CD4-positive, alpha-beta T cell (primary cell): ENCODE measurements at regions not wholly inside any gene's neighbourhood (a gene's known extent, or its start where the extent isn't known, plus 50 kb on each side); places are given as distances from the start of the nearest gene placed in this dataset.
A peak's percentile ranks its signal among the peaks of the same experiment; 100 is the strongest.

Source experiments
- ATAC-seq: fragments of 200-7000 bp; cut with Tn5 transposase; one replicate; pipeline ENCODE4 v1.10.0; 2022; ENCODE audit warnings: mild to moderate bottlenecking; ENCODE audit not compliant: poor library complexity
- CTCF ChIA-PET: fragments of 350-600 bp; sonication (Branson Sonifier 250); formaldehyde crosslinking; loops from one replicate; lab custom pipeline; 2021; ENCODE audit warnings: antibody characterized with exemption, inconsistent platforms; lab: Charles Lee
- POLR2A ChIA-PET: fragments of 350-600 bp; sonication (Branson Sonifier 250); formaldehyde crosslinking; loops from one replicate; lab custom pipeline; 2021; ENCODE audit warnings: antibody characterized with exemption, inconsistent platforms; lab: Charles Lee
- DNase-seq, 14 experiments: peaks; one replicate each; pipeline ENCODE4 v3.0.0-alpha.2; 2013 to 2020; ENCODE audit warnings: mixed read lengths in 2 of 14
- H3K27ac ChIP-seq, 2 donors: one replicate each; pipeline versions ENCODE4 v1.5.1 to v1.7.0; 2013; ENCODE audit warnings: low read length in 2 of 2, low read depth in 1 of 2, mild to moderate bottlenecking in 1 of 2
- H3K27me3 ChIP-seq, 2 experiments: 1 replicate in 1 of 2; 2 replicates in 1 of 2; pipeline versions ENCODE4 v1.6.1 to v1.7.0; 2013; ENCODE audit warnings: low read length in 2 of 2, control low read depth in 1 of 2, mild to moderate bottlenecking in 1 of 2, moderate library complexity in 1 of 2; ENCODE audit not compliant: insufficient read depth in 2 of 2, control insufficient read depth in 1 of 2
- H3K36me3 ChIP-seq: one replicate; pipeline ENCODE4 v1.6.1; 2013; ENCODE audit warnings: low read length, control low read depth; ENCODE audit not compliant: insufficient read depth
- H3K4me1 ChIP-seq: one replicate; pipeline ENCODE4 v1.6.1; 2013; ENCODE audit warnings: low read length, control low read depth; ENCODE audit not compliant: insufficient read depth
- H3K4me3 ChIP-seq: one replicate; pipeline ENCODE4 v1.5.1; 2013; ENCODE audit warnings: mild to moderate bottlenecking, low read length, moderate library complexity
- H3K9me3 ChIP-seq, 2 experiments: 1 replicate in 1 of 2; 2 replicates in 1 of 2; pipeline versions ENCODE4 v1.6.1 to v1.7.0; 2013; ENCODE audit warnings: low read length in 2 of 2, mild to moderate bottlenecking in 2 of 2, control low read depth in 1 of 2, moderate library complexity in 1 of 2; ENCODE audit not compliant: control insufficient read depth in 1 of 2, insufficient read depth in 1 of 2
- H3K27ac Mint-ChIP-seq: one replicate; pipeline ENCODE4 v1.8.0; 2020; ENCODE audit warnings: mixed read lengths
- H3K27me3 Mint-ChIP-seq: one replicate; pipeline ENCODE4 v1.8.0; 2021; ENCODE audit warnings: mixed read lengths
- H3K36me3 Mint-ChIP-seq: one replicate; pipeline ENCODE4 v1.8.0; 2021; ENCODE audit warnings: low read depth, mixed read lengths
- H3K4me1 Mint-ChIP-seq: one replicate; pipeline ENCODE4 v1.8.0; 2021; ENCODE audit warnings: low read depth, mixed read lengths
- H3K4me3 Mint-ChIP-seq: one replicate; pipeline ENCODE4 v1.8.0; 2020; ENCODE audit warnings: mild to moderate bottlenecking, mixed read lengths
- H3K9me3 Mint-ChIP-seq: one replicate; pipeline ENCODE4 v1.8.0; 2020; ENCODE audit warnings: mixed read lengths
- intact Hi-C, 2 experiments: fragments of 100-400 bp; cut with DNase I in 1 of 2; cut with micrococcal nuclease in 1 of 2; formaldehyde crosslinking; loops; one replicate each; pipeline versions ENCODE4 v1.15.1 to v1.9.0; 2023 to 2025; cut with DNase I, micrococcal nuclease
- TF ChIP-seq, protein P1 (sequence below): fragments of 200-600 bp; IDR thresholded peaks from one replicate; pipeline ENCODE4 v1.8.0; 2022; ENCODE audit warnings: antibody characterized with exemption, mild to moderate bottlenecking

DNA sequence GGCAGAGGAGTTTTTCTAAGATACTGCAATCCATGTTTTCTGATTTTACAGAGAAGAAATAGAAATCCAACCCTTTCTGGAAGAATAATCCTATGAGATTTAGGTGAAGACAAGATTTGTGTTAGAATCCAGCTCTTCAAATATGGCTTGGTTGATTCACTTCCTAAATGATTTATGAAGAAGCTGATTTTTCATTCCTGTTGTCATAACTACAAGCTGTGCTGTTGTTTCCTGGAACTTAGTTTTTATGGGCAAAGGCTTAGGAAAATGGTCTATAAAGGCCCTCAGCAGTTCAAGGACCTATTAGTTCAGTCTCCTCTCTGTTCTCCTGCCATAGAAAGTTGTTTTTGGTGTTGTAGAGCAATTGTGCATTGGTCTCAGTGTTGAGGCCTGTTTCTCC lies 174.2 kb upstream of the FAM20A start:
- Histone ChIP-seq H3K36me3 (no peaks in the 10 kb centered on the region), H3K27ac (no peak overlapping the region), H3K9me3 (no peaks in the 10 kb centered on the region), H3K4me3 (no peak overlapping the region), H3K4me1 (no peaks in the 10 kb centered on the region), H3K27me3 (no peaks in the 10 kb centered on the region)
- ATAC-seq (no peak), DNase-seq (no peak)
- Mint-ChIP-seq H3K36me3 (no peaks in the 10 kb centered on the region), H3K4me1 (no peaks in the 10 kb centered on the region), H3K27me3 (peaks cover 8% of the 10 kb centered on the region), H3K9me3 (no peaks in the 10 kb centered on the region), H3K27ac (no peak overlapping the region), H3K4me3 (no peak overlapping the region)
- TF ChIP-seq, protein P1, sequence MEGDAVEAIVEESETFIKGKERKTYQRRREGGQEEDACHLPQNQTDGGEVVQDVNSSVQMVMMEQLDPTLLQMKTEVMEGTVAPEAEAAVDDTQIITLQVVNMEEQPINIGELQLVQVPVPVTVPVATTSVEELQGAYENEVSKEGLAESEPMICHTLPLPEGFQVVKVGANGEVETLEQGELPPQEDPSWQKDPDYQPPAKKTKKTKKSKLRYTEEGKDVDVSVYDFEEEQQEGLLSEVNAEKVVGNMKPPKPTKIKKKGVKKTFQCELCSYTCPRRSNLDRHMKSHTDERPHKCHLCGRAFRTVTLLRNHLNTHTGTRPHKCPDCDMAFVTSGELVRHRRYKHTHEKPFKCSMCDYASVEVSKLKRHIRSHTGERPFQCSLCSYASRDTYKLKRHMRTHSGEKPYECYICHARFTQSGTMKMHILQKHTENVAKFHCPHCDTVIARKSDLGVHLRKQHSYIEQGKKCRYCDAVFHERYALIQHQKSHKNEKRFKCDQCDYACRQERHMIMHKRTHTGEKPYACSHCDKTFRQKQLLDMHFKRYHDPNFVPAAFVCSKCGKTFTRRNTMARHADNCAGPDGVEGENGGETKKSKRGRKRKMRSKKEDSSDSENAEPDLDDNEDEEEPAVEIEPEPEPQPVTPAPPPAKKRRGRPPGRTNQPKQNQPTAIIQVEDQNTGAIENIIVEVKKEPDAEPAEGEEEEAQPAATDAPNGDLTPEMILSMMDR, result no peak
- CTCF ChIA-PET, result no interaction called here
- POLR2A ChIA-PET, result no interaction called here
- intact Hi-C loops, result loop anchor here (10.0 kb wide), 1 partner anchor 619 kb away; no protein-coding TSS in a partner anchor

DNA sequence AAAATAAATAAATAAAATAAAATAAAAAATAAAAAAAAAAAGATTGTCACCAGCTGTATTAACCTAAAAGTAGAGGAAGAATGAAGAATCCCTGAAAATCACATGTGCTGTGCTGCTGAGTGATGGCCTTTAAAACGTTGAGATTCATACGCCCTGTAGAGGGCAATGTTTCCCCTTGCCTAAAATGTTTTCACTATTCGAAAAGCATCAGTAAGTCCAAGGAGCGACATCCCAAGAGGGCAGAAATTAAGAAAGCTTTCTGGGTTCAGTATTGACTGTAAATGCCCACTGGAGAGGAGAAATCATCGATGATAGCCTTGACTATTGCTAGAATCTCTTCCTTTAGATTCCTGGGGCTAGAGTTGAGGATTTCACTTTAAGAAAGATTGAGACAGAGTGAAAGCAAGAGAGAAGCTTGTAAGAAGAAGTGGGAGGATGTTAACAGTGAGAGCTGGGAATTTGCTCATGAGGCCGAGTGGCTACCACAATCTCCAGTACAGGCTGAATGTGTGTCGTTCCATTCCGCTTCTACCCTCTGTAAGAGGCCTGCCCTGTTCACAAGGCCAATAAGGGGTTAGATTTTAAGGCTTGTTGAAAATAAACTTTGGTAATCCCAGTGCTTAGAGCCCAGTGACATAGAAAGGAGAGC lies 170.8 kb upstream of the FAM20A start:
- ATAC-seq (no peak), DNase-seq (peak in 3 of 14 experiments; percentile 20 to 50 (median 43))
- no peaks in the 10 kb centered on the region for H3K36me3 Mint-ChIP-seq
- no peaks in the 10 kb centered on the region for H3K4me1 ChIP-seq
- ChIA-PET CTCF (no interaction called here), POLR2A (no interaction called here)
- no peaks in the 10 kb centered on the region for H3K4me1 Mint-ChIP-seq
- intact Hi-C loops, result loop anchor here (10.0 kb wide), 1 partner anchor 623 kb away; no protein-coding TSS in a partner anchor
- TF ChIP-seq, protein P1, result peak; percentile 39
- H3K27me3 ChIP-seq, result no peaks in the 10 kb centered on the region
- H3K9me3 Mint-ChIP-seq, result no peaks in the 10 kb centered on the region
- no peak overlapping the region for H3K4me3 Mint-ChIP-seq
- no peak overlapping the region for H3K27ac Mint-ChIP-seq
- H3K9me3 ChIP-seq, result no peaks in the 10 kb centered on the region
- no peak overlapping the region for H3K27ac ChIP-seq
- H3K27me3 Mint-ChIP-seq, result no peaks in the 10 kb centered on the region
- no peaks in the 10 kb centered on the region for H3K36me3 ChIP-seq
- H3K4me3 ChIP-seq, result no peak overlapping the region

DNA sequence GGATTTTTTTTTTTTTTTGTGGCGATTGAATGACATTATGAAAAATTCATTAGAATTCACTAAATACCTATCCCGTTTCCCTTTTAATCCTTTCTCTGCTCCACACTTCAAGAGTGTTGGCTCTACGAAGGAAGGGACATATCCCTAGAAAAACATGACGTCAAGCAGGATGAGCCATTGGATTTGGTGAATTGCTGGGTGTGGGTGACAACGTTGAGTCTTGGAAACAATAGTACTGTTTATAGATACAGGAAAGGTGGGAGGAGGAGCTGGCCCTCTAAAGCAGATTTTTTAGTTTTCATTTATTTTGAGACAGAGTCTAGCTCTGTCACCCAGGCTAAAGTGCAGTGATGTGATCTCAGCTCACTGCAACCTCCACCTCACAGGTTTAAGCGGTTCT lies 167.6 kb upstream of the FAM20A start:
- intact Hi-C loops, result no loop called here
- ATAC-seq, result no peak
- H3K27ac Mint-ChIP-seq, result no peak overlapping the region

More for the DNA sequence above, 167.6 kb upstream of the FAM20A start:
- Histone ChIP-seq H3K4me1 (no peaks in the 10 kb centered on the region), H3K4me3 (no peak overlapping the region), H3K36me3 (no peaks in the 10 kb centered on the region), H3K27me3 (no peaks in the 10 kb centered on the region), H3K27ac (no peak overlapping the region), H3K9me3 (no peaks in the 10 kb centered on the region)
- DNase-seq, result no peak
- H3K4me3 Mint-ChIP-seq, result no peak overlapping the region
- H3K36me3 Mint-ChIP-seq, result no peaks in the 10 kb centered on the region
- no peaks in the 10 kb centered on the region for H3K4me1 Mint-ChIP-seq
- ChIA-PET CTCF (no interaction called here), POLR2A (no interaction called here)
- TF ChIP-seq, protein P1, result no peak
- H3K27me3 Mint-ChIP-seq, result no peaks in the 10 kb centered on the region
- no peaks in the 10 kb centered on the region for H3K9me3 Mint-ChIP-seq
